HFFc6 (cell line): ENCODE measurements at regions not wholly inside any gene's neighbourhood (a gene's known extent, or its start where the extent isn't known, plus 50 kb on each side); places are given as distances from the start of the nearest gene placed in this dataset.

Experiments used
- DNase-seq: peaks from one replicate; pipeline ENCODE4 v3.0.0-alpha.2; 2018
- H3K27ac Mint-ChIP-seq: 2 replicates; pipeline ENCODE4 v1.8.0; 2020; ENCODE audit warnings: mild to moderate bottlenecking, mixed read lengths
- H3K27me3 Mint-ChIP-seq: 2 replicates; pipeline ENCODE4 v1.8.0; 2021; ENCODE audit warnings: mild to moderate bottlenecking, moderate library complexity, mixed read lengths; ENCODE audit not compliant: insufficient read depth
- H3K36me3 Mint-ChIP-seq: 2 replicates; pipeline ENCODE4 v1.8.0; 2021; ENCODE audit warnings: low read depth, mixed read lengths
- H3K4me1 Mint-ChIP-seq: 2 replicates; pipeline ENCODE4 v1.8.0; 2020; ENCODE audit warnings: low read depth, mixed read lengths
- H3K4me3 Mint-ChIP-seq: 2 replicates; pipeline ENCODE4 v1.8.0; 2020; ENCODE audit warnings: mild to moderate bottlenecking, moderate library complexity, mixed read lengths
- H3K9me3 Mint-ChIP-seq: 2 replicates; pipeline ENCODE4 v1.8.0; 2020; ENCODE audit warnings: mild to moderate bottlenecking, mixed read lengths
- TF ChIP-seq, protein P1 (sequence below): fragments of 200-600 bp; sonication (generic); IDR thresholded peaks from 2 replicates; pipeline ENCODE4 v1.5.0; 2021; ENCODE audit warnings: antibody characterized with exemption, mild to moderate bottlenecking

DNA sequence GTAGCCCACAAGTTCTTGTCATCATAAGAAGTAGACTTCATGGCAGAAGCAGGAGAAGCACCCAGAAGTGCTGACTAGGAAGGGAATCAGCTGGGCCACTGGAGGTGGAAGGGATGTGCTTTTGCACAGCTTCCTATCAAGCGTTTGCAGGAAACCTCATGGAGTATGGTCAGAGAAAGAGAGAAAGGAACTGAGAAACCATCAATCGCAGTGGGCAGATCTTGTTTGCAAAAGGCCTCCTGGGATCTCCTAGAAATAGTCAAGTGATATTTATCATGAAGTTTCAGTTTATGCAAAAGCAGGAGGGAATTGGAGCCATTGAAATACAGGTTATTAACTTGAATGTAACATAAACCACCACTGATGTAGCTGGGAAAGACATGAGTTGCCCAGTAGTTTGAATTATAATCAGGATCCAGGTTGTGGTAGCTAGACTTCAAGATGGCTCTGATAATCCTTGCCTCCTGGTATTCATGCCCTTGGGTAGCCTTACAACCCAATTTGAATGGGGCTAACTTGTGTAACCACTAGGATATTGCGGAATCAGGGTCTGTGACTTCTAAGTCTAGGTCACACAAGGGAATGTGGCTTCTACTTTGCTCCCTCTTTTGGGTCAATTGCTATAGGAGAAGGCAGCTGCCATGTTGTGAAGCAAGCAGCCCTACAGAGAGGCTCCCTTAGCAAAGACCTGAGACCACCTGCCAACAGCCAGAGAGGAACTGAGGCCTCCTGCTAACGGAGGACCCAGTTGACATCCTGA is 69.8 kb upstream of the TCF4 start:
- Mint-ChIP-seq H3K4me1 (no peaks in the 10 kb centered on the region), H3K4me3 (no peak overlapping the region), H3K36me3 (no peaks in the 10 kb centered on the region; the same call in 1 of the 2 replicates), H3K27me3 (no peaks in the 10 kb centered on the region; the same call in none of the 2 replicates), H3K27ac (no peak overlapping the region), H3K9me3 (no peaks in the 10 kb centered on the region)
- DNase-seq: no peak
- TF ChIP-seq, protein P1, sequence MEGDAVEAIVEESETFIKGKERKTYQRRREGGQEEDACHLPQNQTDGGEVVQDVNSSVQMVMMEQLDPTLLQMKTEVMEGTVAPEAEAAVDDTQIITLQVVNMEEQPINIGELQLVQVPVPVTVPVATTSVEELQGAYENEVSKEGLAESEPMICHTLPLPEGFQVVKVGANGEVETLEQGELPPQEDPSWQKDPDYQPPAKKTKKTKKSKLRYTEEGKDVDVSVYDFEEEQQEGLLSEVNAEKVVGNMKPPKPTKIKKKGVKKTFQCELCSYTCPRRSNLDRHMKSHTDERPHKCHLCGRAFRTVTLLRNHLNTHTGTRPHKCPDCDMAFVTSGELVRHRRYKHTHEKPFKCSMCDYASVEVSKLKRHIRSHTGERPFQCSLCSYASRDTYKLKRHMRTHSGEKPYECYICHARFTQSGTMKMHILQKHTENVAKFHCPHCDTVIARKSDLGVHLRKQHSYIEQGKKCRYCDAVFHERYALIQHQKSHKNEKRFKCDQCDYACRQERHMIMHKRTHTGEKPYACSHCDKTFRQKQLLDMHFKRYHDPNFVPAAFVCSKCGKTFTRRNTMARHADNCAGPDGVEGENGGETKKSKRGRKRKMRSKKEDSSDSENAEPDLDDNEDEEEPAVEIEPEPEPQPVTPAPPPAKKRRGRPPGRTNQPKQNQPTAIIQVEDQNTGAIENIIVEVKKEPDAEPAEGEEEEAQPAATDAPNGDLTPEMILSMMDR: no peak

DNA sequence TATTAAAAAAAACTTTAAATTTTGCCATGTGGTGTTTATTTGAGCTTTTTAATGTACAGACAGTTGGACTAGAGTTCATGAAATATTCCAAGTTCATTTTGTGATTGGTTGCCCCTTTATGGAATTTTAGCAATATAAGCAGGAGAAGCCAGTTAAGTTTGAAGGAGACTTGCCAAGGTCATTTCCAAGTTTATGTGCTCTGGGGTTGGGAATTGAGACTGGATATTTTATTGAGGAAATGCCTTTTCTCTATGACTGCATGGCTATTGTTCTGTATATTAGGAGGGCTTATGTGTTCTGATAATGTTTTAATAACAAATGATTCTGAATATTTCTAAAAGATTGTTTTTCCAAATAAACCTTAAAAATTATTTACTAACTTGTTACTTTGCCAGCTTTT is 67.0 kb upstream of the TCF4 start:
- TF ChIP-seq, protein P1: no peak
- Mint-ChIP-seq H3K4me3 (no peak overlapping the region), H3K27me3 (no peaks in the 10 kb centered on the region; the same call in 1 of the 2 replicates)

GRCh38 chr18:55651236-55651635 is 63.2 kb upstream of the TCF4 start:
- TF ChIP-seq, protein P1: no peak
- Mint-ChIP-seq H3K36me3 (no peaks in the 10 kb centered on the region; the same call in 1 of the 2 replicates), H3K9me3 (no peaks in the 10 kb centered on the region), H3K4me1 (peaks cover 21% of the 10 kb centered on the region), H3K27ac (no peak overlapping the region; the same call in 1 of the 2 replicates), H3K4me3 (no peak overlapping the region), H3K27me3 (no peaks in the 10 kb centered on the region; the same call in 1 of the 2 replicates)
- DNase-seq: no peak

More for the DNA sequence above, 67.0 kb upstream of the TCF4 start:
- H3K9me3 Mint-ChIP-seq: no peaks in the 10 kb centered on the region
- no peaks in the 10 kb centered on the region; the same call in 1 of the 2 replicates for H3K36me3 Mint-ChIP-seq
- no peak overlapping the region for H3K27ac Mint-ChIP-seq
- H3K4me1 Mint-ChIP-seq: peaks cover 19% of the 10 kb centered on the region
- no peak for DNase-seq

- TF ChIP-seq, protein P1: no peak
- Mint-ChIP-seq H3K9me3 (no peaks in the 10 kb centered on the region), H3K4me1 (peaks cover 21% of the 10 kb centered on the region), H3K27me3 (no peaks in the 10 kb centered on the region; the same call in 1 of the 2 replicates), H3K27ac (no peak overlapping the region), H3K36me3 (no peaks in the 10 kb centered on the region; the same call in 1 of the 2 replicates), H3K4me3 (no peak overlapping the region)
- DNase-seq: no peak
Measured at GRCh38 chr18:55650363-55650870, 62.4 kb upstream of the TCF4 start.

DNA sequence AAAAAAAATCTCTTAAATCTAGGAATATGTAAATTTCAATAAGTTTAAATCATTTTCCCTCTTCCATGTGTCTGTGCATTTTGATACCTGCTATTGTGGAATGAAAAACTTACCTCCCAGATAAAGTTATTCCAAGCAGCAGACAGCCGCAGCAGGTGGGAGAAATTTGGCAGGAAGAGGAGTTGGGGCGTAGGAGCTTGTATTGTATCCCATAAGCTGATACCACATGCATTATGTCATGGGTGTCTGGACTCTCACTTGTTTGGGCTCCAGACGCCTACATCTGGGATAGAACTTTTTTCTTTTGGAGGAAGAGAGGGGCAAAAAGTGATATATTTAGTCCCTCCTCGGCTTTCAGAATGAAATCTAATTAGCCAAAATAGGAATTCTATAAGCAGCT is 59.3 kb upstream of the TCF4 start:
- no peaks in the 10 kb centered on the region for H3K9me3 Mint-ChIP-seq
- H3K36me3 Mint-ChIP-seq: no peaks in the 10 kb centered on the region
- H3K4me1 Mint-ChIP-seq: peaks cover 21% of the 10 kb centered on the region
- H3K4me3 Mint-ChIP-seq: no peak overlapping the region
- H3K27me3 Mint-ChIP-seq: no peaks in the 10 kb centered on the region
- TF ChIP-seq, protein P1: no peak
- no peak overlapping the region for H3K27ac Mint-ChIP-seq
- no peak for DNase-seq
